CD4-positive, alpha-beta memory T cell (primary cell): ENCODE measurements at regions not wholly inside any gene's neighbourhood (a gene's known extent, or its start where the extent isn't known, plus 50 kb on each side); places are given as distances from the start of the nearest gene placed in this dataset.
"Not testable (repeated sequence)": the region's sequence is repeated elsewhere in the genome, so short reads cannot be mapped to it uniquely, and the experiment has no call there.

Experiments
- CTCF ChIA-PET: fragments of 350-600 bp; sonication (Branson Sonifier 250); formaldehyde crosslinking; loops from one replicate; lab custom pipeline; 2021; ENCODE audit warnings: inconsistent platforms; ENCODE audit not compliant: partially characterized antibody; lab: Charles Lee
- POLR2A ChIA-PET: fragments of 350-600 bp; sonication (Branson Sonifier 250); formaldehyde crosslinking; loops from one replicate; lab custom pipeline; 2021; ENCODE audit not compliant: partially characterized antibody; lab: Charles Lee
- DNase-seq, 5 donors: peaks; one replicate each; pipeline versions ENCODE4 v3.0.0 to v3.0.0-alpha.2; 2020 to 2022; ENCODE audit warnings: mixed read lengths in 1 of 5
- H3K27ac ChIP-seq: one replicate; pipeline ENCODE4 v1.7.0; 2013; ENCODE audit warnings: low read depth, low read length
- H3K27me3 ChIP-seq: 2 replicates; pipeline ENCODE4 v1.7.0; 2013; ENCODE audit warnings: mild to moderate bottlenecking, low read length, moderate library complexity; ENCODE audit not compliant: insufficient read depth
- H3K36me3 ChIP-seq: 2 replicates; pipeline ENCODE4 v1.7.0; 2013; ENCODE audit warnings: mild to moderate bottlenecking, low read length, moderate library complexity; ENCODE audit not compliant: insufficient read depth
- H3K4me1 ChIP-seq: 2 replicates; pipeline ENCODE4 v1.7.0; 2013; ENCODE audit warnings: mild to moderate bottlenecking, low read length, moderate library complexity; ENCODE audit not compliant: insufficient read depth
- H3K4me3 ChIP-seq, 2 donors: one replicate each; pipeline ENCODE4 v1.7.0; 2013; ENCODE audit warnings: low read length in 2 of 2, mild to moderate bottlenecking in 1 of 2
- H3K9me3 ChIP-seq, 2 donors: one replicate each; pipeline ENCODE4 v1.7.0; 2013; ENCODE audit warnings: low read length in 2 of 2, control low read depth in 1 of 2; ENCODE audit not compliant: control insufficient read depth in 1 of 2
- H3K27ac Mint-ChIP-seq, 7 donors: one replicate each; pipeline ENCODE4 v1.8.0; 2020 to 2021; ENCODE audit warnings: mixed read lengths in 7 of 7, mild to moderate bottlenecking in 6 of 7, inconsistent platforms in 3 of 7, moderate library complexity in 3 of 7
- H3K27me3 Mint-ChIP-seq, 2 donors: one replicate each; pipeline ENCODE4 v1.8.0; 2020 to 2021; ENCODE audit warnings: mixed read lengths in 2 of 2
- H3K36me3 Mint-ChIP-seq, 2 donors: one replicate each; pipeline ENCODE4 v1.8.0; 2020 to 2021; ENCODE audit warnings: mixed read lengths in 2 of 2, inconsistent platforms in 1 of 2, mild to moderate bottlenecking in 1 of 2
- H3K4me1 Mint-ChIP-seq, 4 donors: one replicate each; pipeline ENCODE4 v1.8.0; 2020 to 2021; ENCODE audit warnings: mixed read lengths in 4 of 4, mild to moderate bottlenecking in 1 of 4
- H3K4me3 Mint-ChIP-seq, 8 donors: one replicate each; pipeline ENCODE4 v1.8.0; 2020 to 2021; ENCODE audit warnings: mixed read lengths in 8 of 8, mild to moderate bottlenecking in 7 of 8, moderate library complexity in 6 of 8, inconsistent platforms in 3 of 8
- H3K9me3 Mint-ChIP-seq, 8 donors: one replicate each; pipeline ENCODE4 v1.8.0; 2020 to 2021; ENCODE audit warnings: mixed read lengths in 8 of 8, mild to moderate bottlenecking in 5 of 8, inconsistent platforms in 3 of 8, moderate library complexity in 1 of 8
- intact Hi-C: fragments of 100-400 bp; cut with micrococcal nuclease; formaldehyde crosslinking; loops from one replicate; pipeline ENCODE4 v1.15.1; 2023

- peak overlapping the region in 2 of 7 donors; percentile 2 to 79 for H3K27ac Mint-ChIP-seq
- Histone ChIP-seq H3K36me3 (no peaks in the 10 kb centered on the region), H3K9me3 (no peaks in the 10 kb centered on the region), H3K4me1 (peaks cover 19% of the 10 kb centered on the region), H3K27ac (no peak overlapping the region), H3K4me3 (peak overlapping the region in 1 of 2 donors; percentile 22), H3K27me3 (no peaks in the 10 kb centered on the region)
- H3K27me3 Mint-ChIP-seq = peaks cover 10 to 22% of the 10 kb centered on the region in 2 donors
- H3K9me3 Mint-ChIP-seq = no peaks in the 10 kb centered on the region
- intact Hi-C loops = no loop called here
- POLR2A ChIA-PET = no interaction called here
- CTCF ChIA-PET = interaction anchor here (0.8 kb wide), 1 partner anchor 12 kb away, joined by 3 read pairs; no protein-coding TSS in a partner anchor
- H3K4me1 Mint-ChIP-seq = peaks cover 15 to 27% (median 23%) of the 10 kb centered on the region in 4 donors
- peak in 1 of 5 donors; percentile 0 for DNase-seq
- peak overlapping the region; percentile 56 to 93 (median 85) for H3K4me3 Mint-ChIP-seq
- H3K36me3 Mint-ChIP-seq = no peaks in the 10 kb centered on the region
Measured at GRCh38 chr9:96149533-96150280, 152.3 kb downstream of the HSD17B3 start.

DNA sequence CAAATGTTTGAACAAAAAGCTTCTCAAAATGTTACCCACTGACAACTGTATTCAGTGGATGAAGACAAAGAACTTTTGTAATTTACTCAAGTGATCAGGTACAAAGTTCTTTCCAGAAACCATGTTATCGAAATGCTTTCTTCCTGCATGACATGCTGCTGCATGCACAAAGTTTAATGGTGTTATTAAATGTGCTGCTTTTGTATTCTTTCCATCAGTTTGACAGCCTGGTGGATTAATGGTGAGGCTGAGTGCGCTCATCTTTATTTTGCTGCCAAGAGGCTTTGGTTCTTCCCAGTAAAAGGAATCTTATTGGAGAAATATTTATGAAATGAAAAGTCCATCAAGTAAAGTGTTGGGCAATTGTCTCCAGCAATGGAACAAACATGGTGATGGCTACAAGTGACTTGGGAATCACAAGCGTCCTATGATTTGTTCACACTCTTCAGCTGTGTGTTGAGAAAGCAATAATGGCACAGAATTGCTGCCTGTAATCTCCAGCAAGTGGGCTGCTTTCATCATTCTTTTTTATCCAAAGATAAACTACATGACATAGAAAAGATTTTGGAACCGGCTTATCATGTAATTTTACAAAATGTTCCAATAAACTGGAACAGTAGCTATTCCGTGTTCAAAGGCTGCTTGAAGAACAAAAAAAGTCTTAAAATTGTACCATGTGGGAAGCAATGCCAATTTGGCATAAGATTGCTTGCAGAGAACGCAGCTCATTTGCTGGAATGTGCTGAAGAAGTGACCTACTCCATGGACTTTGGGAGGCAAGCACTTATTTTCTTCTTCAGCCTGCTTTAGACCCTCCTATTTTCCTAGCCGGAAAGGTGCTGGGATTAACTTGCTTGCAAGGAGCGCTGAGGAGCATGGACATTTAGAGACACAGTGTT lies 153.1 kb downstream of the HSD17B3 start:
- Mint-ChIP-seq H3K4me3 (peak overlapping the region in 4 of 8 donors; percentile 79 to 93 (median 86)), H3K27me3 (peaks cover 10 to 27% of the 10 kb centered on the region in 2 donors), H3K4me1 (peaks cover 15 to 27% (median 23%) of the 10 kb centered on the region in 4 donors), H3K36me3 (no peaks in the 10 kb centered on the region), H3K27ac (no peak overlapping the region), H3K9me3 (no peaks in the 10 kb centered on the region)
- no peaks in the 10 kb centered on the region for H3K27me3 ChIP-seq
- POLR2A ChIA-PET = no interaction called here
- DNase-seq = no peak
- no peak overlapping the region for H3K27ac ChIP-seq
- CTCF ChIA-PET = no interaction called here
- H3K4me1 ChIP-seq = peaks cover 19% of the 10 kb centered on the region
- intact Hi-C loops = no loop called here
- H3K36me3 ChIP-seq = no peaks in the 10 kb centered on the region
- H3K9me3 ChIP-seq = no peaks in the 10 kb centered on the region
- H3K4me3 ChIP-seq = no peak overlapping the region

GRCh38 chr9:96147029-96147428 lies 154.9 kb downstream of the HSD17B3 start:
- peaks cover 19% of the 10 kb centered on the region for H3K4me1 ChIP-seq
- H3K4me3 ChIP-seq, DNase-seq, CTCF ChIA-PET, H3K27ac ChIP-seq, intact Hi-C loops, H3K9me3 ChIP-seq, POLR2A ChIA-PET, H3K36me3 ChIP-seq, H3K9me3 Mint-ChIP-seq, H3K36me3 Mint-ChIP-seq, H3K27me3 ChIP-seq: not testable (repeated sequence)
- H3K4me3 Mint-ChIP-seq = peak overlapping the region in 4 of 8 donors; percentile 12 to 47 (median 39)
- peaks cover 10 to 28% of the 10 kb centered on the region in 2 donors for H3K27me3 Mint-ChIP-seq
- peak overlapping the region in 2 of 7 donors; percentile 17 to 54 for H3K27ac Mint-ChIP-seq
- H3K4me1 Mint-ChIP-seq = peaks cover 15 to 27% (median 23%) of the 10 kb centered on the region in 4 donors

- H3K9me3 ChIP-seq = no peaks in the 10 kb centered on the region
- H3K27ac Mint-ChIP-seq = peak overlapping the region in 1 of 7 donors; percentile 24
- H3K27me3 Mint-ChIP-seq = peaks cover 3 to 13% of the 10 kb centered on the region in 2 donors
- ChIA-PET CTCF (no interaction called here), POLR2A (no interaction called here)
- no peaks in the 10 kb centered on the region for H3K36me3 Mint-ChIP-seq
- H3K4me1 Mint-ChIP-seq = peaks cover 0 to 6% (median 5%) of the 10 kb centered on the region in 4 donors
- intact Hi-C loops = no loop called here
- H3K4me3 ChIP-seq = no peak overlapping the region
- H3K4me3 Mint-ChIP-seq = no peak overlapping the region
- H3K27ac ChIP-seq = no peak overlapping the region
- DNase-seq = no peak
- H3K4me1 ChIP-seq = no peaks in the 10 kb centered on the region
- H3K36me3 ChIP-seq = no peaks in the 10 kb centered on the region
- H3K9me3 Mint-ChIP-seq = peaks cover 0 to 3% (median 0%) of the 10 kb centered on the region in 8 donors
- no peaks in the 10 kb centered on the region for H3K27me3 ChIP-seq
Measured at GRCh38 chr9:96141666-96142065, 160.3 kb downstream of the HSD17B3 start.

GRCh38 chr9:96141128-96141474 lies 160.9 kb downstream of the HSD17B3 start:
- Histone ChIP-seq H3K27ac (no peak overlapping the region), H3K36me3 (no peaks in the 10 kb centered on the region), H3K4me3 (no peak overlapping the region), H3K27me3 (no peaks in the 10 kb centered on the region), H3K4me1 (no peaks in the 10 kb centered on the region), H3K9me3 (no peaks in the 10 kb centered on the region)
- POLR2A ChIA-PET = no interaction called here
- Mint-ChIP-seq H3K27ac (no peak overlapping the region), H3K36me3 (no peaks in the 10 kb centered on the region), H3K4me1 (peaks cover 0 to 5% (median 2%) of the 10 kb centered on the region in 4 donors), H3K9me3 (peaks cover 0 to 3% (median 0%) of the 10 kb centered on the region in 8 donors), H3K4me3 (no peak overlapping the region), H3K27me3 (peaks cover 0 to 8% of the 10 kb centered on the region in 2 donors)
- CTCF ChIA-PET = no interaction called here
- DNase-seq = no peak
- intact Hi-C loops = no loop called here

DNA sequence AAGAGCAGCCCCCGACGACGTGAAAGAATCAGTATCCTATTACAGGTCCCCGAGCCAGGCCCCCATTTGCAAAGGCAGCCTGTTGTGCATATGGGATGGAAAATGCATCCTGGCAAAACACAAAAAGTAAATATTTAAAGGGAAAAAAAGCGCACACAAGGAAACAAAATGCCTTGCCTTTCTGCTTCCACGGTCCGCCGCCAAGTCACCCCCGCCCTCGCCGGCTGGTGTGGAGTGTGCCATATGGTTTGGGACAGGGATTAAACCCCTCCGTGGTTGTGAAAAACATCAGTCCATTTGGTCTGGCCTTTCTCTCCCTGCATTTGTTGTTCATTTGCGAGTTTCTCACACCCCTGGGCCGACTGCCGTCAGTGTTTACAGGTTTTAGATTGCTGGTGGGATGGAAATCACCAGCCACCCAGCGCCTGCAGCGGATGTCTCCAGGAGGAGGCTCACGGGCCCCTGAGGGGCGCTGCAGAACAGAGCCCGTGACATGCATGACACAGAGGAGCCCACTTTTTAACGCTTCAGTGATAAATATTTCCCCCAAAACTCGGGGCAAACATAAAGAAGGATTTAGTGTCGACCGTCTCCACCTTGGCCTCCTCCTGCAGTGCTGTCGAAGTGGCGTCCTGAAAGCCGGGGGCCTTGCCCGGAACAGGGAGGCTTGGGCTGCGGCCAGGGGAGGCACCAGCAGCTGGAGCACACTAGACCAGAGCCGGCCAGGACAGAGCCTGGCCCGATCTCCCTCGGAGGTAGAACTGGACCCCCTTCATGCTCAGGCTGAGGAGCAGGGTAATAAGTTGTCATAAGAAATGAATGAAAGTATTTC lies 161.5 kb downstream of the HSD17B3 start:
- H3K27ac Mint-ChIP-seq = no peak overlapping the region
- H3K4me3 Mint-ChIP-seq = no peak overlapping the region
- POLR2A ChIA-PET = no interaction called here
- H3K27me3 Mint-ChIP-seq = peaks cover 0 to 8% of the 10 kb centered on the region in 2 donors
- CTCF ChIA-PET = no interaction called here
- Histone ChIP-seq H3K4me1 (no peaks in the 10 kb centered on the region), H3K36me3 (no peaks in the 10 kb centered on the region), H3K27ac (no peak overlapping the region), H3K9me3 (no peaks in the 10 kb centered on the region), H3K4me3 (no peak overlapping the region), H3K27me3 (no peaks in the 10 kb centered on the region)
- DNase-seq = no peak
- H3K9me3 Mint-ChIP-seq = peaks cover 0 to 3% (median 0%) of the 10 kb centered on the region in 8 donors
- no peaks in the 10 kb centered on the region for H3K36me3 Mint-ChIP-seq
- H3K4me1 Mint-ChIP-seq = peaks cover 0 to 8% (median 3%) of the 10 kb centered on the region in 4 donors
- intact Hi-C loops = no loop called here
